NB4 (cell line): ENCODE measurements at regions not wholly inside any gene's neighbourhood (a gene's known extent, or its start where the extent isn't known, plus 50 kb on each side); places are given as distances from the start of the nearest gene placed in this dataset.

Experiments
- DNase-seq: peaks from one replicate; pipeline ENCODE4 v3.0.0; 2010; ENCODE audit warnings: low read depth
- H3K4me3 ChIP-seq: one replicate; pipeline ENCODE4 v1.5.1; 2011; ENCODE audit warnings: mild to moderate bottlenecking, low read depth, low read length, moderate library complexity
- MYC ChIP-seq: IDR thresholded peaks from 2 replicates; pipeline ENCODE4 v1.6.1; 2011; ENCODE audit warnings: low read depth, low read length
- POLR2A ChIP-seq: IDR thresholded peaks from 2 replicates; pipeline ENCODE4 v1.6.1; 2011; ENCODE audit warnings: mild to moderate bottlenecking; ENCODE audit not compliant: insufficient read length; ENCODE audit errors: extremely low read depth
- TF ChIP-seq, protein P1 (sequence below): IDR thresholded peaks from 2 replicates; pipeline ENCODE4 v1.6.1; 2011; ENCODE audit warnings: low read depth, low read length
- TF ChIP-seq, protein P2 (sequence below): IDR thresholded peaks from one replicate; pipeline ENCODE4 v1.5.1; 2012; ENCODE audit warnings: low read depth, low read length

DNA sequence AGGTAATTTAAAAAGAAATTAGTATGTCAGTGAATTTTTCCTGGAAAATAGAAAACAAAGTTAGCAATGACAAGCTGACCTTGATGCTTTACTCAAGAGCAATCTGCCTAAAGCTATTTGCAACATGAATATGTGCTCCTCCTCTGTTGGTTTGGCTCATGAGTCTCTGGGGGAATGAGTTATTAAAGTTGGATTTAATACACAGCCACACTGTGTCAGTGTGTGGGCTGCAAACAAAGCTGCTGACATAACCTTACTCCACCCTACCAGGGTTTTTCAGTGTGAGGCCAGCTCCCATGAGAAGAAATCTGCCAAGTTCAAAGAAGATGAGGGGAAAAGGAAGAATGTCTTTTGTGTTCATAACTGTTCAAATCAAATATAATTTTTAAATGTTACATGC lies 280.5 kb downstream of the TLL1 start:
- TF ChIP-seq POLR2A = no peak
- TF ChIP-seq, protein P1, sequence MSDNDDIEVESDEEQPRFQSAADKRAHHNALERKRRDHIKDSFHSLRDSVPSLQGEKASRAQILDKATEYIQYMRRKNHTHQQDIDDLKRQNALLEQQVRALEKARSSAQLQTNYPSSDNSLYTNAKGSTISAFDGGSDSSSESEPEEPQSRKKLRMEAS = no peak
- no peak for TF ChIP-seq MYC
- TF ChIP-seq, protein P2, sequence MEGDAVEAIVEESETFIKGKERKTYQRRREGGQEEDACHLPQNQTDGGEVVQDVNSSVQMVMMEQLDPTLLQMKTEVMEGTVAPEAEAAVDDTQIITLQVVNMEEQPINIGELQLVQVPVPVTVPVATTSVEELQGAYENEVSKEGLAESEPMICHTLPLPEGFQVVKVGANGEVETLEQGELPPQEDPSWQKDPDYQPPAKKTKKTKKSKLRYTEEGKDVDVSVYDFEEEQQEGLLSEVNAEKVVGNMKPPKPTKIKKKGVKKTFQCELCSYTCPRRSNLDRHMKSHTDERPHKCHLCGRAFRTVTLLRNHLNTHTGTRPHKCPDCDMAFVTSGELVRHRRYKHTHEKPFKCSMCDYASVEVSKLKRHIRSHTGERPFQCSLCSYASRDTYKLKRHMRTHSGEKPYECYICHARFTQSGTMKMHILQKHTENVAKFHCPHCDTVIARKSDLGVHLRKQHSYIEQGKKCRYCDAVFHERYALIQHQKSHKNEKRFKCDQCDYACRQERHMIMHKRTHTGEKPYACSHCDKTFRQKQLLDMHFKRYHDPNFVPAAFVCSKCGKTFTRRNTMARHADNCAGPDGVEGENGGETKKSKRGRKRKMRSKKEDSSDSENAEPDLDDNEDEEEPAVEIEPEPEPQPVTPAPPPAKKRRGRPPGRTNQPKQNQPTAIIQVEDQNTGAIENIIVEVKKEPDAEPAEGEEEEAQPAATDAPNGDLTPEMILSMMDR = no peak
- no peak overlapping the region for H3K4me3 ChIP-seq
- DNase-seq = no peak

DNA sequence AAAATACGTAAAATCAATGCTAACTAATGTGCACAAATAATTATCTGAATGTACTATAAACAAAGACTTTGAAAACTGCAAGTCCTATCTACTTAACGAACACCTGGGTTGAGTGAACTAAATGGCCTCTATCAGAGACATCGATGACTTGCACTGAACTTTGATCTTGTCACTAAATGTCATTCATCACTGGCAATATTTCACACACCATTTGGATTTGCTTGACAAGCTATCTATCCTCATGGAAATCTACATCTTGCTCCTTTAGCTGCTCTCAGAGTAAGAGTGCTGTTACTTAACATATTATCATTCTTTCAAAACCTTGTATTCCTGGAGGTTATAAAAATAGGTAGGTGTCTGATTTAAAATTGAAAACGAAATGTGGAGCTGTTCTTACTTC lies 289.3 kb downstream of the TLL1 start:
- TF ChIP-seq, protein P1 = no peak
- TF ChIP-seq MYC (no peak), POLR2A (no peak)
- TF ChIP-seq, protein P2 = no peak
- no peak for DNase-seq
- H3K4me3 ChIP-seq = no peak overlapping the region

DNA sequence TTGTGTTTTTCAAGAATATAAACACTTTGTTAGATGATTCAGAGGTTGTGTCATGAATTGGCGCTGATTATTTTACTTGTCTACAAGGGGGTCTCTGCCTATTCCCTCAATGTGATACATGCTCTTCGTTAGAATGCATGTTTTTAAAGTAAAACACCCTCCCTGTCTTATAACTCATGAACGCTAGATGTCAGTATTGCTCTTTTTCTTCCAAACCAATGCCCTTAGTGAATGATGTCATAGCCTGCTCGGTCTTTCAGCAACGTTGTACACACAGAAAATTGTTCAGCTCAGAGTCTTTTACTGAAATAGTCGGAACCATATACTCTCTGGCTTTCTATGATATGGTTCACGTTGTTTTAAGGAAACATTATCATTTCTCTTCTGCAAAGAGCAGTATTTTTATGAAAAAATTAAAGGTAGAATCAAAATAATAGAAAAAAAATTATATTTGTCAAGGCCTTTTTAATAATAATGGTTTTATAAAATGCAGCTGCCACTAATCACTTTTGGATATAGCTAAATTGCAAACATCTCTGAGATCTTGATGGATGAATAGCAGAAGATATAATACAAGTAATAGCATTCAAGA lies 292.9 kb downstream of the TLL1 start:
- no peak overlapping the region for H3K4me3 ChIP-seq
- TF ChIP-seq, protein P1 = no peak
- TF ChIP-seq POLR2A = no peak
- TF ChIP-seq, protein P2 = peak; percentile 43
- DNase-seq = peak; percentile 70

DNA sequence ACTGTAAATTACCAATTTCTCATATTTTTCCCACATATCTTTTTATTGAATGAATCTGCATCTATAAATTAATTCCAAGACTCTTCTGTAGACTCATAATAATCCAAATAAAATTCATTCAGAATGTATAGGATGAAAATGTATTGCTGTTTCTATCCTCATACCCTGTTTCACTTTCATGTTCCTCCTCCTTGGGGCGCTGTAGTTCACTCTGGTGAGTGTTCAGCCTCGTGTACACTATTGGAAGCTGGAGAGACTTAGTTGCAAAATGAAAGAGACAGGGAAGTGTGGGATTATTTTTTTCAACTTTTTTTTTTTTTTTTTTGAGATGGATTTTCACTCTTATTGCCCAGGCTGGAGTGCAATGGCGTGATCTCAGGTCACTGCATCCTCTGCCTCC lies 296.1 kb downstream of the TLL1 start:
- TF ChIP-seq, protein P2 = peak; percentile 40
- no peak for TF ChIP-seq POLR2A
- DNase-seq = peak; percentile 25
- H3K4me3 ChIP-seq = no peak overlapping the region

DNA sequence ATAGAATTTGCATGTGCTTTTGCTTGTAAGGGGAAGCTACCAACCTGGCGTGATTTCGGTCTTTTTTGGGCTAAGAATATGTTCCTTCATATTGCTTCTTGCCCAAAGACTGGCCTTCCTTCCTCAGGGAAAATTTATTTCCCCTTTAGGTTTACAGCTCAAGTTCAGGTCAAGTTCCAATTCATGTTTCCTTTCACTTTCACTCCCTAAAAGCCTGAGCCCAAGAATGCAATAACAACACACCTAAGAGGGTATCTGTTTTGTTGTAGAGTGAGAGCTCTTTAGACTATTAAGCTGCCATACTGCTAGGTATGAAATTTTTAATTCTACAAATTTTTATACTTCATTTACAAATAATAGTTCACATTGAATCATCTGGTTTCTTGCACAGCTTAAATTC lies 299.6 kb downstream of the TLL1 start:
- H3K4me3 ChIP-seq = no peak overlapping the region
- no peak for TF ChIP-seq POLR2A
- no peak for TF ChIP-seq MYC
- TF ChIP-seq, protein P2 = no peak
- TF ChIP-seq, protein P1 = no peak
- DNase-seq = no peak
